ENCODE measurements at regions not wholly inside any gene's neighbourhood (a gene's known extent, or its start where the extent isn't known, plus 50 kb on each side); places are given as distances from the start of the nearest gene placed in this dataset.

DNA sequence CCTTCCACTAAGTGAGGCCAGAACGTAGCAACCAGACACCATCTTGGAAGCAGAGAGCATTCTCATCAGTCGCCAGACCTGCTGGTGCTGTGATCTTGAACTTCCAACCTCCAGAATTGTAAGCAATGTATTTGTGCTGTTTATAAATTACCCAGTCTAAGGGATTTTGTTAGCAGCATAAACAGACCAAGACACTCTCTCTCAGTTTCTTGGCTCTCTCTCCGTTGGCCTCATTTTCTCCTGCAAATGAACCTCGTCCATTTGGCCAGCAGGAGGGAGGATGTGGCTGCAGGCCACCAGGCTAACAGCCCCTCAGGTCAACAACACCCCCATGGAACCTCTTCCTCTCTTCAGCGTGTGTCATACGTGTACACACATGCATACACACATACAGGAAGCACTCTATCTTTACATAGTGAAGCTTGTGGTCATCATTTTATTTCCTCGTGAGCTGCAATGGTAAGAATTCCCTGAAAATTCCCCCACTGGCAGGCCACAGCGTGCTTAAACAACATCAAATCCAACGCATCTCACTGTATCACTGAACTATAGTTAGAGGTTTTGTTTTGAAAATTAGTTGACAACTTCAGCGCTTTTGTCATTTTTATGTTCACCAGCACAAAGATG lies 62.8 kb upstream of the PPP1R26 start:
- no peak overlapping the region for H2BK120ac ChIP-seq (ENCODE audit: low read depth, low read length)
- H3K27me3 ChIP-seq (ENCODE audit: control insufficient read depth, insufficient read depth, low read length): peaks cover 9% of the 10 kb centered on the region; the same call in 1 of the 2 replicates
- no peak for TF ChIP-seq RCOR1 (IDR thresholded peaks at IDR 0.05; ENCODE audit: insufficient replicate concordance, low read length)
- no peak for TF ChIP-seq MAFK (IDR thresholded peaks at IDR 0.05; ENCODE audit: low read depth, low read length)
- TF ChIP-seq, protein P1, sequence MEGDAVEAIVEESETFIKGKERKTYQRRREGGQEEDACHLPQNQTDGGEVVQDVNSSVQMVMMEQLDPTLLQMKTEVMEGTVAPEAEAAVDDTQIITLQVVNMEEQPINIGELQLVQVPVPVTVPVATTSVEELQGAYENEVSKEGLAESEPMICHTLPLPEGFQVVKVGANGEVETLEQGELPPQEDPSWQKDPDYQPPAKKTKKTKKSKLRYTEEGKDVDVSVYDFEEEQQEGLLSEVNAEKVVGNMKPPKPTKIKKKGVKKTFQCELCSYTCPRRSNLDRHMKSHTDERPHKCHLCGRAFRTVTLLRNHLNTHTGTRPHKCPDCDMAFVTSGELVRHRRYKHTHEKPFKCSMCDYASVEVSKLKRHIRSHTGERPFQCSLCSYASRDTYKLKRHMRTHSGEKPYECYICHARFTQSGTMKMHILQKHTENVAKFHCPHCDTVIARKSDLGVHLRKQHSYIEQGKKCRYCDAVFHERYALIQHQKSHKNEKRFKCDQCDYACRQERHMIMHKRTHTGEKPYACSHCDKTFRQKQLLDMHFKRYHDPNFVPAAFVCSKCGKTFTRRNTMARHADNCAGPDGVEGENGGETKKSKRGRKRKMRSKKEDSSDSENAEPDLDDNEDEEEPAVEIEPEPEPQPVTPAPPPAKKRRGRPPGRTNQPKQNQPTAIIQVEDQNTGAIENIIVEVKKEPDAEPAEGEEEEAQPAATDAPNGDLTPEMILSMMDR (conservative IDR thresholded peaks at IDR 0.05; ENCODE audit: low read depth, low read length): 0 out of 2 replicates have a peak, but pooled peaks have one; percentile 12
- no peak overlapping the region for H2BK5ac ChIP-seq (ENCODE audit: low read depth, low read length, poor library complexity, severe bottlenecking)
- intact Hi-C loops (cut with micrococcal nuclease) (loop anchor here (10.0 kb wide), 1 partner anchor 642 kb away; no protein-coding TSS in a partner anchor), in situ Hi-C loops (cut with MboI; ENCODE audit: low sequenced_read_pairs) (no loop called here), dilution Hi-C loops (cut with HindIII; ENCODE audit: low sequenced_read_pairs, unreplicated experiment) (no loop called here)
- H3K4me3 ChIP-seq (ENCODE audit: insufficient read depth, low read depth, low read length): no peak overlapping the region
- H3K4ac ChIP-seq (ENCODE audit: low read depth, low read length): no peak overlapping the region
- H4K20me1 ChIP-seq (ENCODE audit: insufficient read depth, low read length): no peaks in the 10 kb centered on the region
- H2BK20ac ChIP-seq (ENCODE audit: low read depth, low read length): no peak overlapping the region
- no peak overlapping the region for H2AFZ ChIP-seq (replicated peaks; ENCODE audit: low read length, poor library complexity)
- H3K9me1 ChIP-seq (ENCODE audit: insufficient read depth, low read length): no peaks in the 10 kb centered on the region
- no peak overlapping the region for H3K4me2 ChIP-seq (ENCODE audit: low read depth, low read length)
- no peak overlapping the region for H3K9ac ChIP-seq (ENCODE audit: low read depth, low read length)
- H3K9me3 ChIP-seq (ENCODE audit: control insufficient read depth, insufficient read depth, low read length): no peaks in the 10 kb centered on the region
- no peak overlapping the region for H4K5ac ChIP-seq (ENCODE audit: low read depth, low read length)
- H3K18ac ChIP-seq (ENCODE audit: low read depth, low read length): no peak overlapping the region
- no peaks in the 10 kb centered on the region for H3K79me1 ChIP-seq (ENCODE audit: low read depth in 1 of 2, low read length in 2 of 2)
- H3K36me3 ChIP-seq (ENCODE audit: control insufficient read depth, insufficient read depth, low read length): no peaks in the 10 kb centered on the region
- H3K27ac ChIP-seq (ENCODE audit: insufficient read depth, low read length): no peak overlapping the region
- no peak overlapping the region for H2AK9ac ChIP-seq (replicated peaks; ENCODE audit: low read depth, low read length, poor library complexity)
- H4K8ac ChIP-seq (ENCODE audit: low read depth in 2 of 2, low read length in 2 of 2): no peak overlapping the region
- H2BK15ac ChIP-seq (ENCODE audit: low read depth, low read length): no peak overlapping the region
- BruUV-seq (replicated peaks): no TSS peak
- no peak overlapping the region for H4K91ac ChIP-seq (ENCODE audit: insufficient read depth, low read depth, low read length)
- no peak overlapping the region for H3K14ac ChIP-seq (replicated peaks; ENCODE audit: low read depth, low read length)
- no peak overlapping the region for H3K23ac ChIP-seq (ENCODE audit: low read depth, low read length)
- ATAC-seq (ENCODE audit: low read depth) (no peak), DNase-seq (no peak)
- H3K4me1 ChIP-seq (ENCODE audit: control insufficient read depth, insufficient read depth, low read length): no peaks in the 10 kb centered on the region
- ChIA-PET CTCF (no interaction called here), POLR2A (ENCODE audit: unreplicated experiment) (no interaction called here)
- no CpG with 5 or more reads among the region's 10 CpGs for WGBS, 2 experiments (ENCODE audit: extremely low coverage in 2 of 2, insufficient read length in 1 of 2)
- no peak overlapping the region for H3K56ac ChIP-seq (ENCODE audit: extremely low read depth, insufficient read depth, low read length)
- H2AK5ac ChIP-seq (ENCODE audit: low read depth, low read length): no peak overlapping the region

Data from IMR-90 (cell line).